ENCODE measurements at regions not wholly inside any gene's neighbourhood (a gene's known extent, or its start where the extent isn't known, plus 50 kb on each side); places are given as distances from the start of the nearest gene placed in this dataset.

GRCh38 chr11:80592546-80592945, 1151.7 kb upstream of the TENM4 start:
- 57 to 66% (median 60%) methylated on average over 4 of the region's 4 CpGs for WGBS, 3 donors
- FAIRE-seq: no peak
- no peaks in the 10 kb centered on the region for H3K27me3 ChIP-seq (ENCODE audit: control insufficient read depth in 3 of 3, insufficient read depth in 3 of 3, low read length in 3 of 3)

GRCh38 chr11:80587906-80588305, 1147.1 kb upstream of the TENM4 start:
- Histone ChIP-seq H3K36me3 (ENCODE audit: control insufficient read depth in 3 of 3, insufficient read depth in 2 of 3, low read depth in 1 of 3, low read length in 3 of 3) (no peaks in the 10 kb centered on the region), H3K4me1 (ENCODE audit: control insufficient read depth in 3 of 3, insufficient read depth in 2 of 3, low read depth in 1 of 3, low read length in 2 of 3) (no peaks in the 10 kb centered on the region), H3K9me3 (ENCODE audit: control insufficient read depth in 2 of 2, insufficient read depth in 1 of 2, low read depth in 1 of 2, low read length in 1 of 2) (no peaks in the 10 kb centered on the region), H3K27me3 (ENCODE audit: control insufficient read depth in 3 of 3, insufficient read depth in 3 of 3, low read length in 3 of 3) (no peaks in the 10 kb centered on the region), H3K27ac (ENCODE audit: low read depth in 1 of 3, low read length in 2 of 3) (no peak overlapping the region), H3K4me3 (ENCODE audit: low read depth in 1 of 3, low read length in 3 of 3) (no peak overlapping the region)
- no peak for DNase-seq
- FAIRE-seq: no peak
- 57 to 67% (median 60%) methylated on average over 2 of the region's 2 CpGs for WGBS, 3 donors

More at GRCh38 chr11:80592546-80592945, 1151.7 kb upstream of the TENM4 start:
- Histone ChIP-seq H3K36me3 (ENCODE audit: control insufficient read depth in 3 of 3, insufficient read depth in 2 of 3, low read depth in 1 of 3, low read length in 3 of 3) (no peaks in the 10 kb centered on the region), H3K9me3 (ENCODE audit: control insufficient read depth in 2 of 2, insufficient read depth in 1 of 2, low read depth in 1 of 2, low read length in 1 of 2) (no peaks in the 10 kb centered on the region), H3K4me1 (ENCODE audit: control insufficient read depth in 3 of 3, insufficient read depth in 2 of 3, low read depth in 1 of 3, low read length in 2 of 3) (peaks cover 0 to 10% (median 0%) of the 10 kb centered on the region in 3 donors), H3K4me3 (ENCODE audit: low read depth in 1 of 3, low read length in 3 of 3) (no peak overlapping the region), H3K27ac (ENCODE audit: low read depth in 1 of 3, low read length in 2 of 3) (no peak overlapping the region)
- DNase-seq: no peak

GRCh38 chr11:80586464-80586863, 1145.6 kb upstream of the TENM4 start:
- Histone ChIP-seq H3K27ac (ENCODE audit: low read depth in 1 of 3, low read length in 2 of 3) (no peak overlapping the region), H3K36me3 (ENCODE audit: control insufficient read depth in 3 of 3, insufficient read depth in 2 of 3, low read depth in 1 of 3, low read length in 3 of 3) (no peaks in the 10 kb centered on the region), H3K4me3 (ENCODE audit: low read depth in 1 of 3, low read length in 3 of 3) (no peak overlapping the region), H3K27me3 (ENCODE audit: control insufficient read depth in 3 of 3, insufficient read depth in 3 of 3, low read length in 3 of 3) (no peaks in the 10 kb centered on the region), H3K9me3 (ENCODE audit: control insufficient read depth in 2 of 2, insufficient read depth in 1 of 2, low read depth in 1 of 2, low read length in 1 of 2) (no peaks in the 10 kb centered on the region), H3K4me1 (ENCODE audit: control insufficient read depth in 3 of 3, insufficient read depth in 2 of 3, low read depth in 1 of 3, low read length in 2 of 3) (no peaks in the 10 kb centered on the region)
- no peak for FAIRE-seq
- no peak for DNase-seq
- WGBS, 3 donors: 86 to 95% (median 92%) methylated on average over 1 of the region's 1 CpG

- H3K27ac ChIP-seq (ENCODE audit: low read depth in 1 of 3, low read length in 2 of 3): no peak overlapping the region
- no peaks in the 10 kb centered on the region for H3K27me3 ChIP-seq (ENCODE audit: control insufficient read depth in 3 of 3, insufficient read depth in 3 of 3, low read length in 3 of 3)
- no peaks in the 10 kb centered on the region for H3K9me3 ChIP-seq (ENCODE audit: control insufficient read depth in 2 of 2, insufficient read depth in 1 of 2, low read depth in 1 of 2, low read length in 1 of 2)
- no peaks in the 10 kb centered on the region for H3K36me3 ChIP-seq (ENCODE audit: control insufficient read depth in 3 of 3, insufficient read depth in 2 of 3, low read depth in 1 of 3, low read length in 3 of 3)
- no peak overlapping the region for H3K4me3 ChIP-seq (ENCODE audit: low read depth in 1 of 3, low read length in 3 of 3)
- WGBS, 3 donors: 73 to 94% (median 89%) methylated on average over 3 of the region's 3 CpGs
- FAIRE-seq (no peak), DNase-seq (no peak)
- H3K4me1 ChIP-seq (ENCODE audit: control insufficient read depth in 3 of 3, insufficient read depth in 2 of 3, low read depth in 1 of 3, low read length in 2 of 3): no peaks in the 10 kb centered on the region
These were observed 1143.8 kb upstream of the TENM4 start for GRCh38 chr11:80584661-80585060.

- WGBS, 3 donors: 83 to 92% (median 90%) methylated on average over 2 of the region's 2 CpGs
- no peak for FAIRE-seq
These were observed 1129.0 kb upstream of the TENM4 start for GRCh38 chr11:80569832-80570231.

GRCh38 chr11:80565231-80565630, 1124.4 kb upstream of the TENM4 start:
- FAIRE-seq: no peak
- no peak overlapping the region for H3K27ac ChIP-seq (ENCODE audit: low read depth in 1 of 3, low read length in 2 of 3)

More at GRCh38 chr11:80569832-80570231, 1129.0 kb upstream of the TENM4 start:
- H3K4me3 ChIP-seq (ENCODE audit: low read depth in 1 of 3, low read length in 3 of 3): no peak overlapping the region
- no peak for DNase-seq
- no peaks in the 10 kb centered on the region for H3K36me3 ChIP-seq (ENCODE audit: control insufficient read depth in 3 of 3, insufficient read depth in 2 of 3, low read depth in 1 of 3, low read length in 3 of 3)
- peaks cover 0 to 10% of the 10 kb centered on the region in 2 donors for H3K9me3 ChIP-seq (ENCODE audit: control insufficient read depth in 2 of 2, insufficient read depth in 1 of 2, low read depth in 1 of 2, low read length in 1 of 2)
- H3K4me1 ChIP-seq (ENCODE audit: control insufficient read depth in 3 of 3, insufficient read depth in 2 of 3, low read depth in 1 of 3, low read length in 2 of 3): no peaks in the 10 kb centered on the region
- no peak overlapping the region for H3K27ac ChIP-seq (ENCODE audit: low read depth in 1 of 3, low read length in 2 of 3)
- no peaks in the 10 kb centered on the region for H3K27me3 ChIP-seq (ENCODE audit: control insufficient read depth in 3 of 3, insufficient read depth in 3 of 3, low read length in 3 of 3)

GRCh38 chr11:80562523-80563125, 1121.8 kb upstream of the TENM4 start:
- Histone ChIP-seq H3K4me3 (ENCODE audit: low read depth in 1 of 3, low read length in 3 of 3) (no peak overlapping the region), H3K4me1 (ENCODE audit: control insufficient read depth in 3 of 3, insufficient read depth in 2 of 3, low read depth in 1 of 3, low read length in 2 of 3) (no peaks in the 10 kb centered on the region), H3K27me3 (ENCODE audit: control insufficient read depth in 3 of 3, insufficient read depth in 3 of 3, low read length in 3 of 3) (no peaks in the 10 kb centered on the region), H3K36me3 (ENCODE audit: control insufficient read depth in 3 of 3, insufficient read depth in 2 of 3, low read depth in 1 of 3, low read length in 3 of 3) (no peaks in the 10 kb centered on the region), H3K9me3 (ENCODE audit: control insufficient read depth in 2 of 2, insufficient read depth in 1 of 2, low read depth in 1 of 2, low read length in 1 of 2) (no peaks in the 10 kb centered on the region), H3K27ac (ENCODE audit: low read depth in 1 of 3, low read length in 2 of 3) (no peak overlapping the region)
- DNase-seq: no peak
- WGBS, 3 donors: 49 to 75% (median 65%) methylated on average over 4 of the region's 4 CpGs
- FAIRE-seq: no peak

More at GRCh38 chr11:80565231-80565630, 1124.4 kb upstream of the TENM4 start:
- no peaks in the 10 kb centered on the region for H3K4me1 ChIP-seq (ENCODE audit: control insufficient read depth in 3 of 3, insufficient read depth in 2 of 3, low read depth in 1 of 3, low read length in 2 of 3)
- H3K4me3 ChIP-seq (ENCODE audit: low read depth in 1 of 3, low read length in 3 of 3): no peak overlapping the region
- H3K9me3 ChIP-seq (ENCODE audit: control insufficient read depth in 2 of 2, insufficient read depth in 1 of 2, low read depth in 1 of 2, low read length in 1 of 2): no peaks in the 10 kb centered on the region
- 80 to 83% (median 81%) methylated on average over 5 of the region's 5 CpGs for WGBS, 3 donors
- no peak for DNase-seq
- no peaks in the 10 kb centered on the region for H3K27me3 ChIP-seq (ENCODE audit: control insufficient read depth in 3 of 3, insufficient read depth in 3 of 3, low read length in 3 of 3)
- no peaks in the 10 kb centered on the region for H3K36me3 ChIP-seq (ENCODE audit: control insufficient read depth in 3 of 3, insufficient read depth in 2 of 3, low read depth in 1 of 3, low read length in 3 of 3)

GRCh38 chr11:80559942-80560341, 1119.1 kb upstream of the TENM4 start:
- Histone ChIP-seq H3K27me3 (ENCODE audit: control insufficient read depth in 3 of 3, insufficient read depth in 3 of 3, low read length in 3 of 3) (no peaks in the 10 kb centered on the region), H3K9me3 (ENCODE audit: control insufficient read depth in 2 of 2, insufficient read depth in 1 of 2, low read depth in 1 of 2, low read length in 1 of 2) (no peaks in the 10 kb centered on the region), H3K36me3 (ENCODE audit: control insufficient read depth in 3 of 3, insufficient read depth in 2 of 3, low read depth in 1 of 3, low read length in 3 of 3) (no peaks in the 10 kb centered on the region), H3K27ac (ENCODE audit: low read depth in 1 of 3, low read length in 2 of 3) (no peak overlapping the region), H3K4me1 (ENCODE audit: control insufficient read depth in 3 of 3, insufficient read depth in 2 of 3, low read depth in 1 of 3, low read length in 2 of 3) (no peaks in the 10 kb centered on the region), H3K4me3 (ENCODE audit: low read depth in 1 of 3, low read length in 3 of 3) (no peak overlapping the region)
- FAIRE-seq (no peak), DNase-seq (no peak)
- 68 to 85% (median 72%) methylated on average over 2 of the region's 2 CpGs for WGBS, 3 donors

- H3K4me3 ChIP-seq (ENCODE audit: low read depth in 1 of 3, low read length in 3 of 3): no peak overlapping the region
- H3K4me1 ChIP-seq (ENCODE audit: control insufficient read depth in 3 of 3, insufficient read depth in 2 of 3, low read depth in 1 of 3, low read length in 2 of 3): no peaks in the 10 kb centered on the region
- DNase-seq: no peak
- no peaks in the 10 kb centered on the region for H3K9me3 ChIP-seq (ENCODE audit: control insufficient read depth in 2 of 2, insufficient read depth in 1 of 2, low read depth in 1 of 2, low read length in 1 of 2)
- H3K27ac ChIP-seq (ENCODE audit: low read depth in 1 of 3, low read length in 2 of 3): no peak overlapping the region
- 85 to 91% (median 86%) methylated on average over 2 of the region's 2 CpGs for WGBS, 3 donors
- FAIRE-seq: no peak
- no peaks in the 10 kb centered on the region for H3K27me3 ChIP-seq (ENCODE audit: control insufficient read depth in 3 of 3, insufficient read depth in 3 of 3, low read length in 3 of 3)
- H3K36me3 ChIP-seq (ENCODE audit: control insufficient read depth in 3 of 3, insufficient read depth in 2 of 3, low read depth in 1 of 3, low read length in 3 of 3): no peaks in the 10 kb centered on the region
These were observed 1112.7 kb upstream of the TENM4 start for GRCh38 chr11:80553565-80553964.

All from small intestine (tissue), 7 donors.